ENCODE measurements at regions not wholly inside any gene's neighbourhood (a gene's known extent, or its start where the extent isn't known, plus 50 kb on each side); places are given as distances from the start of the nearest gene placed in this dataset.
A peak's percentile ranks its signal among the peaks of the same experiment; 100 is the strongest.

GRCh38 chr6:74749211-74750147 is 456.4 kb downstream of the COL12A1 start:
- TF ChIP-seq, protein P1, sequence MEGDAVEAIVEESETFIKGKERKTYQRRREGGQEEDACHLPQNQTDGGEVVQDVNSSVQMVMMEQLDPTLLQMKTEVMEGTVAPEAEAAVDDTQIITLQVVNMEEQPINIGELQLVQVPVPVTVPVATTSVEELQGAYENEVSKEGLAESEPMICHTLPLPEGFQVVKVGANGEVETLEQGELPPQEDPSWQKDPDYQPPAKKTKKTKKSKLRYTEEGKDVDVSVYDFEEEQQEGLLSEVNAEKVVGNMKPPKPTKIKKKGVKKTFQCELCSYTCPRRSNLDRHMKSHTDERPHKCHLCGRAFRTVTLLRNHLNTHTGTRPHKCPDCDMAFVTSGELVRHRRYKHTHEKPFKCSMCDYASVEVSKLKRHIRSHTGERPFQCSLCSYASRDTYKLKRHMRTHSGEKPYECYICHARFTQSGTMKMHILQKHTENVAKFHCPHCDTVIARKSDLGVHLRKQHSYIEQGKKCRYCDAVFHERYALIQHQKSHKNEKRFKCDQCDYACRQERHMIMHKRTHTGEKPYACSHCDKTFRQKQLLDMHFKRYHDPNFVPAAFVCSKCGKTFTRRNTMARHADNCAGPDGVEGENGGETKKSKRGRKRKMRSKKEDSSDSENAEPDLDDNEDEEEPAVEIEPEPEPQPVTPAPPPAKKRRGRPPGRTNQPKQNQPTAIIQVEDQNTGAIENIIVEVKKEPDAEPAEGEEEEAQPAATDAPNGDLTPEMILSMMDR (IDR thresholded peaks at IDR 0.05; ENCODE audit: low read depth, low read length): no peak
- no peak overlapping the region for H3K4me3 ChIP-seq (replicated peaks in 1 of 2; ENCODE audit: low read depth in 2 of 2, low read length in 2 of 2)
- DNase-seq (ENCODE audit: low read depth in 2 of 2): peak; percentile 58 to 87

GRCh38 chr6:74745670-74746069 is 460.2 kb downstream of the COL12A1 start:
- H3K4me3 ChIP-seq (replicated peaks in 1 of 2; ENCODE audit: low read depth in 2 of 2, low read length in 2 of 2): no peak overlapping the region
- no peak for DNase-seq (ENCODE audit: low read depth in 2 of 2)
- TF ChIP-seq, protein P1 (IDR thresholded peaks at IDR 0.05; ENCODE audit: low read depth, low read length): no peak

DNA sequence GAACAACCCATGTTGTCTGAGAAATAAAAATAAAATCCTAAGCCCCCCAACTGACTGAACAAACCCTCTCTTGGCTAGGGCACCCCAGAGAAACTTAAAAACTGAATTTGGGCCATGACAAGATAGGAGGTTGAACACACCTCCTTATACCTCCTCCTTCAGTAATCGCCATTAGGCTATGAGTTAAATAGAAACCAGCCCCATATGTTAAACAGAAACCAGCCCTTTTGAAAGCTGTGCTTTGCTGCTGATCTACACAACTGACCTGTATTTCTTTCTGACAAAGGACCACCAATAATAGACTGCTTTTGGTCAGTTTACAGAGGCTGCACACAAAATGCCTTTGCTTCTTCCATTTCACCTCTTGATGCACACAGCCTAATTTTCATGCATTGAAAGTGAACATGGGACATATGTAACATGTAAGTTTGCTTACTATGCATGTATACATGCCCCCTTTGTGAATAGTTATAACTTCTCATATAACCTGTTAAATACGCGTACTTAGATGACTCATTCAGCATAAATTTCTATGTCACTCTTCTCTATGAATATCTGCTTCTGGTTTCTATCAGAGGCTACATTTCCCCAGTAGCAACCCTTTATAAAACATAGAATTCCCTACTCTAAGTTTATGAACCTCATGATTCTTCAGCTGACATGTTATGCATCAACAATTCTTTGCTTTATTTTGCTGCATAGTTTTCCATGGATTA is 462.9 kb downstream of the COL12A1 start:
- DNase-seq (ENCODE audit: low read depth in 2 of 2): no peak
- H3K4me3 ChIP-seq (replicated peaks in 1 of 2; ENCODE audit: low read depth in 2 of 2, low read length in 2 of 2): no peak overlapping the region
- TF ChIP-seq, protein P1 (IDR thresholded peaks at IDR 0.05; ENCODE audit: low read depth, low read length): no peak

GRCh38 chr6:74741646-74742045 is 464.2 kb downstream of the COL12A1 start:
- no peak for DNase-seq (ENCODE audit: low read depth in 2 of 2)
- TF ChIP-seq, protein P1 (IDR thresholded peaks at IDR 0.05; ENCODE audit: low read depth, low read length): no peak
- H3K4me3 ChIP-seq (replicated peaks in 1 of 2; ENCODE audit: low read depth in 2 of 2, low read length in 2 of 2): no peak overlapping the region

DNA sequence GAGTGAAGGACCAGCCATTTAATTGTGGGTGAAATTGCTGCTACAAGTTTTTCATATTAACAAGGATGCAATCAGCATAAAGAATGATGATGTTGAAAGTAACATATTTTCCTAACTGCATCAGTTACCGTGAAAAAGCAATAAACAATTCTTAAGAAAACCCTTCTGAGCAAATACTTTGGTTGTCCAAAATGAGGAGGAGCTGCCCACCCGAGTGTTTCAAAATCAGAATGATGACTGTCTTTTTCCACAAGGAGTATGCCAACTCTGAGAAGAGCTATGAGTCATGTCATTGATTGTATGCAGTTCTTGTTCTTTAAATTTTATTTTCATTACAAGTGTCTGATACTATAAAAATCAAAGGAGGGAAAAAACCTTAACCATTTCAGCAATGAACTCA is 470.5 kb downstream of the COL12A1 start:
- DNase-seq (ENCODE audit: low read depth in 2 of 2): peak; percentile 90 to 98

DNA sequence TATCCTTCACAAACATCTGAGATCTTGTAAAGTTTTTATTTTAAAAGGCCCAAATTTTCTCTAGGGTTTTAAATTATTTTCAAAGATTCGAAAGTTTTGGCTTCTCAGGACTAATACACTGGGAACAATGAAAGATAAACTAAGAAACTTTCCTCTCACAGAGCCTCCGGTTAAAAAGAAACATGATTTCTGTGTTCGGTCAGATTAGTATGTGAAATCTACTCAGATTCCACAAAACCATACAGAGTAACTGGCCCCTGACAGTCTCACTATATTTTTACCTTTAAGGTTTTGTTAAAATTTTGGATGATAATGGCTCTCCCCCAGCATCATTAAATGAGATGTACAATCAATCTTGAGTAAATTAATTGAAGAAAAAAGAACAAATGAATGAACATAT is 471.0 kb downstream of the COL12A1 start:
- DNase-seq (ENCODE audit: low read depth in 2 of 2): no peak
- no peak overlapping the region for H3K4me3 ChIP-seq (replicated peaks in 1 of 2; ENCODE audit: low read depth in 2 of 2, low read length in 2 of 2)
- TF ChIP-seq, protein P1 (IDR thresholded peaks at IDR 0.05; ENCODE audit: low read depth, low read length): no peak

More for the DNA sequence above, 470.5 kb downstream of the COL12A1 start:
- no peak overlapping the region for H3K4me3 ChIP-seq (replicated peaks in 1 of 2; ENCODE audit: low read depth in 2 of 2, low read length in 2 of 2)
- TF ChIP-seq, protein P1 (IDR thresholded peaks at IDR 0.05; ENCODE audit: low read depth, low read length): no peak
